ENCODE measurements at regions not wholly inside any gene's neighbourhood (a gene's known extent, or its start where the extent isn't known, plus 50 kb on each side); places are given as distances from the start of the nearest gene placed in this dataset.

GRCh38 chr4:90069151-90069550 lies 58.0 kb upstream of the CCSER1 start:
- TF ChIP-seq POLR2A (IDR thresholded peaks at IDR 0.05; ENCODE audit: low read depth, low read length) (no peak), TAF1 (IDR thresholded peaks at IDR 0.05; ENCODE audit: low read depth, low read length) (no peak), PAX5 (IDR thresholded peaks at IDR 0.05; ENCODE audit: insufficient read depth, low read length, severe bottlenecking) (no peak), POLR2AphosphoS5 (IDR thresholded peaks at IDR 0.05; ENCODE audit: low read depth, low read length) (no peak)
